HUES64 (cell line): ENCODE measurements at regions not wholly inside any gene's neighbourhood (a gene's known extent, or its start where the extent isn't known, plus 50 kb on each side); places are given as distances from the start of the nearest gene placed in this dataset.

Source experiments
- H3K27ac ChIP-seq: 2 replicates; pipeline ENCODE4 v1.7.0; 2013; ENCODE audit warnings: low read depth, low read length, inconsistent platforms
- H3K27me3 ChIP-seq: 2 replicates; pipeline ENCODE4 v1.6.1; 2013; ENCODE audit warnings: mild to moderate bottlenecking, low read length; ENCODE audit not compliant: insufficient read depth
- H3K36me3 ChIP-seq: 2 replicates; pipeline ENCODE4 v1.6.1; 2013; ENCODE audit warnings: mild to moderate bottlenecking, low read length; ENCODE audit not compliant: insufficient read depth
- H3K4me1 ChIP-seq: 2 replicates; pipeline ENCODE4 v1.6.1; 2013; ENCODE audit warnings: mild to moderate bottlenecking, low read length, moderate library complexity; ENCODE audit not compliant: insufficient read depth
- H3K4me3 ChIP-seq: 2 replicates; pipeline ENCODE4 v1.5.1; 2013; ENCODE audit warnings: mild to moderate bottlenecking, low read length, moderate library complexity
- H3K9ac ChIP-seq: 2 replicates; pipeline ENCODE4 v1.6.1; 2013; ENCODE audit warnings: mild to moderate bottlenecking, low read depth, low read length
- H3K9me3 ChIP-seq: 2 replicates; pipeline ENCODE4 v1.6.1; 2013; ENCODE audit warnings: low read depth, low read length; ENCODE audit not compliant: insufficient read depth
- WGBS: fragments of 150-250, 120-280 bp; methylation state at CpG from one replicate; pipeline ENCODE4 v1.1.7; 2013; ENCODE audit warnings: missing lambda C conversion rate; 5-methylcytosine and 5-hydroxymethylcytosine counted together

- Histone ChIP-seq H3K27ac (no peak overlapping the region), H3K9me3 (no peaks in the 10 kb centered on the region), H3K9ac (no peak overlapping the region), H3K4me3 (no peak overlapping the region), H3K36me3 (no peaks in the 10 kb centered on the region), H3K4me1 (peaks cover 7% of the 10 kb centered on the region), H3K27me3 (no peaks in the 10 kb centered on the region)
- WGBS = 89% methylated on average over 5 of the region's 5 CpGs
Observed at GRCh38 chr5:133827830-133828229, 140.6 kb downstream of the C5orf15 start.

DNA sequence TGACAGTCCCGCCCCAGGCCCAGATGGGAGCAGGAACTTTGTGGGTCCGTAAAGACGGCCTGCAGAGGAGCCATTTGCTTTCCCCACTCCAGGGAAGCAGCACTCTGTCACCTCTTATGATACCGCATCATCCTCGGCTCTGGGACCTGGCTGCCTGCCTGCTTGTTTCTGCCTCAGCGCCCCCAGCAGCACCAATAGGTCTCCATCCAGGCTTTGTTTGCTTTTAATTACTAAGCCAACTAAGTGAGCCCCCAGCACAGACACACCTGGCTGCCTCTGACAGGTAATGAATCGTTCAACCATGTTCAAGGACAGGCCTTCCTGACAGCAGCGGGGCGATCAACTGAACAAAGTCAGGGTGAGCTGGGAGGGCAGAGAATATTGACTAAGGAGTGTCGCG is 141.4 kb downstream of the C5orf15 start:
- H3K9me3 ChIP-seq = no peaks in the 10 kb centered on the region
- H3K36me3 ChIP-seq = no peaks in the 10 kb centered on the region
- no peak overlapping the region for H3K9ac ChIP-seq
- no peak overlapping the region for H3K4me3 ChIP-seq
- H3K4me1 ChIP-seq = peaks cover 4% of the 10 kb centered on the region
- no peaks in the 10 kb centered on the region for H3K27me3 ChIP-seq
- 84% methylated on average over 11 of the region's 11 CpGs for WGBS
- no peak overlapping the region for H3K27ac ChIP-seq

GRCh38 chr5:133825631-133826289 is 142.7 kb downstream of the C5orf15 start:
- H3K4me1 ChIP-seq = no peaks in the 10 kb centered on the region
- no peaks in the 10 kb centered on the region for H3K36me3 ChIP-seq
- no peak overlapping the region for H3K27ac ChIP-seq
- 92% methylated on average over 15 of the region's 15 CpGs for WGBS
- no peak overlapping the region for H3K4me3 ChIP-seq
- H3K9me3 ChIP-seq = no peaks in the 10 kb centered on the region
- H3K9ac ChIP-seq = no peak overlapping the region
- H3K27me3 ChIP-seq = no peaks in the 10 kb centered on the region

GRCh38 chr5:133824661-133825254 is 143.7 kb downstream of the C5orf15 start:
- no peak overlapping the region for H3K9ac ChIP-seq
- 91% methylated on average over 6 of the region's 6 CpGs for WGBS
- H3K4me1 ChIP-seq = no peaks in the 10 kb centered on the region
- H3K9me3 ChIP-seq = no peaks in the 10 kb centered on the region
- H3K27me3 ChIP-seq = no peaks in the 10 kb centered on the region
- H3K4me3 ChIP-seq = no peak overlapping the region
- no peak overlapping the region for H3K27ac ChIP-seq
- H3K36me3 ChIP-seq = no peaks in the 10 kb centered on the region

DNA sequence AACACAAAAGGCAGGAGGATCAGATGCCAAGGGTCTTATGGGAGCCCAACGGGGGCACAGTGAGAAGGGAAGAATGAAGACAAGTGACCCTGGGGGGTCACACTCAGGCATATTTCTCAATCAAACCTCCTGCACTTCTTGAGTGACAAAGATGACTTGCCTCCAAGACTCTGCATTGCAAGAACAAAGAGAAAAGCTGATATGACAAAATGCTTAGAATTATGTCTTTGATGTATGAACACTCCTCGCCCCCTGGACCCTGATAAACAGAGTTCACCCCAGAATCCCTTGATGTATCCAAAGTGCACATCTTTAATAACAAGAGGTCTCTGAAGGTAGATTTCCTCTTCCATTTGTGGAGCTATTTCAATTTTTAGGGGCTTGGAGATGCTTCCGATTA is 146.5 kb downstream of the C5orf15 start:
- Histone ChIP-seq H3K4me3 (no peak overlapping the region), H3K9ac (no peak overlapping the region), H3K36me3 (no peaks in the 10 kb centered on the region), H3K27ac (no peak overlapping the region), H3K4me1 (no peaks in the 10 kb centered on the region), H3K27me3 (no peaks in the 10 kb centered on the region), H3K9me3 (no peaks in the 10 kb centered on the region)
- 89% methylated on average over 3 of the region's 3 CpGs for WGBS

GRCh38 chr5:133821311-133821741 is 147.1 kb downstream of the C5orf15 start:
- Histone ChIP-seq H3K4me3 (no peak overlapping the region), H3K4me1 (no peaks in the 10 kb centered on the region), H3K9me3 (no peaks in the 10 kb centered on the region), H3K27ac (no peak overlapping the region), H3K36me3 (no peaks in the 10 kb centered on the region), H3K27me3 (no peaks in the 10 kb centered on the region), H3K9ac (no peak overlapping the region)
- WGBS = 98% methylated on average over 2 of the region's 2 CpGs

DNA sequence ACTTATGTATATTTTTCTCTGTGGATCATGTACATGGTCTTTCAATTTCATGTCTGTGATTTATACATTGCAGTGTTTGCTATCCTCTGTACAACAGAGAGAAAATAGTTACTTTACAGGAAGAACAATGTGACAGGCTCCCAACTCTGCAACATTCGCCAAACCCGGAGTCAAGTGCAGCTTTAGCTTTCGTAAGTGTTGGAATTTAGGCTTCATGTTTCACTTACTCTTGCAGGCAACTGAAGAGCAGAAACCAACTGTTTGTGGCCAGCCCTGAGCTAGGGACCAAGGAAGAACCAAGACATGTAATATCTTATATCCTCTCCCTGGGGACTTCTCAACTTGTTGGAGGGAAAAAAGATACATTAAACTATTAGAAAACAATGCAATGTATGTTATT is 147.9 kb downstream of the C5orf15 start:
- no peak overlapping the region for H3K27ac ChIP-seq
- H3K9me3 ChIP-seq = no peaks in the 10 kb centered on the region
- 89% methylated on average over 3 of the region's 3 CpGs for WGBS
- no peaks in the 10 kb centered on the region for H3K27me3 ChIP-seq
- H3K4me1 ChIP-seq = no peaks in the 10 kb centered on the region
- H3K9ac ChIP-seq = no peak overlapping the region
- H3K36me3 ChIP-seq = no peaks in the 10 kb centered on the region
- no peak overlapping the region for H3K4me3 ChIP-seq

DNA sequence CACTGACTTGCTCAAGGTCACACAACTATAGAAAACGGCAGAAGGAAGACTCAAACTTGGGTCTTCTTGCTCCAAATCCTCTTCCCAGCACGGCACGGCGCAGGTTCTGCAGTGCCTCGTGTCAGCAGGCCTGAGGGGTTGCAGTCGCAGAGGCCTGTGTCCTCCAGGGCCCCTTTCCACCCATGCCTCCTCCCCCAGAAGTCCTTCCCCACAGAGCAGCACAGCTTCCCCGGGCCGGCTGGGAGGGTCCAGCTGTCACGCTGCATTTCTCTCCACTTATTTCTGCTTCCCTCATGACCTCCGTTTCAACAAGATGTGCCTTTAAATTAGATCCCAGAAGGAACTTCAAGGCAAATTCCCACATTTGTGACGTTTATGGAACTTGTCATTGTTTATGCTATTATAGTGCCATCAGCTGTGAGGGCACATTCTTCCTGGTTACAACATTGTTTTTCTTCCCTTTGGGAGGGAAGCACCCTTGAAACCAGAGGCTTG is 148.4 kb downstream of the C5orf15 start:
- H3K9ac ChIP-seq = no peak overlapping the region
- 84% methylated on average over 11 of the region's 11 CpGs for WGBS
- no peaks in the 10 kb centered on the region for H3K9me3 ChIP-seq
- no peak overlapping the region for H3K27ac ChIP-seq
- H3K4me3 ChIP-seq = no peak overlapping the region
- no peaks in the 10 kb centered on the region for H3K36me3 ChIP-seq
- H3K4me1 ChIP-seq = no peaks in the 10 kb centered on the region
- no peaks in the 10 kb centered on the region for H3K27me3 ChIP-seq

DNA sequence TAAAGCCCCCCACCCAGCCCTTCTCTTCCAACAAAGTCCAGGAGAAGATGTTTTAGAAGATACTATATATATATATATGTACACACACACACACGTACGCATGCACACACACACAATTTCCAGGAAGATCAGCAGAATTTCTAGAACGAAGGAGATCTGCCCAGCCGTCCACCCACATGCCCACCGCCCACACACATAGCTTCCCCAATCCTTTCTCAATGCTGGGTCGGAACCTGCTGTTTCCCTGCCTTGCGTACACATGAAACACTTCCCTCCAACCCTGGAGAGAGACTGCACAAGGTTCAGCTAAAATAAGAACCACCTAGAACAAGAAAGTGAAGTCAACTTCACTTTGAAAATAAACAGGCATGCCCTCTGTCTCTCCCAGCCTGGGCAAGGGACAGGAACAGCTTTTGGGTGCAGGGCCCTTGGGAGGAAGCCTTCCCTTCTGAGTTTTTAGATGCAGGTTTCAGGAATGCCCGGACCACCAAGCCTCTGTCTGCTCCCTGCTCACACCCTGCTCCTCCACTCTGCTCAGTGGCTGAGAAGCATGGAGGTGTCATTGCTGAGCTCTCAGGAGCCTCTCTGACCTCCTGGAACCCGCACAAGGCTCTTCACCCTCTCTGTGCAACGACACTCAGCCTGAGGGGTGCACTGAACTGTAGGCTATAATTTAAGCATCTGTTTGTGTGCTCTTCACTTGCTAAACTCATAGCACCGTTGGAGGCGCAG is 149.4 kb downstream of the C5orf15 start:
- WGBS = 91% methylated on average over 12 of the region's 12 CpGs
- H3K9ac ChIP-seq = no peak overlapping the region
- H3K27me3 ChIP-seq = no peaks in the 10 kb centered on the region
- no peaks in the 10 kb centered on the region for H3K9me3 ChIP-seq
- no peak overlapping the region for H3K27ac ChIP-seq
- H3K4me1 ChIP-seq = no peaks in the 10 kb centered on the region
- no peak overlapping the region for H3K4me3 ChIP-seq
- no peaks in the 10 kb centered on the region for H3K36me3 ChIP-seq

GRCh38 chr5:133818031-133818431 is 150.4 kb downstream of the C5orf15 start:
- WGBS = 76% methylated on average over 5 of the region's 5 CpGs
- Histone ChIP-seq H3K9ac (no peak overlapping the region), H3K27ac (no peak overlapping the region), H3K27me3 (no peaks in the 10 kb centered on the region), H3K36me3 (no peaks in the 10 kb centered on the region), H3K4me1 (no peaks in the 10 kb centered on the region), H3K4me3 (no peak overlapping the region), H3K9me3 (no peaks in the 10 kb centered on the region)

GRCh38 chr5:133817456-133817855 is 151.0 kb downstream of the C5orf15 start:
- Histone ChIP-seq H3K9me3 (no peaks in the 10 kb centered on the region), H3K9ac (no peak overlapping the region), H3K27me3 (no peaks in the 10 kb centered on the region), H3K27ac (no peak overlapping the region), H3K4me3 (no peak overlapping the region), H3K36me3 (no peaks in the 10 kb centered on the region), H3K4me1 (no peaks in the 10 kb centered on the region)
- 91% methylated on average over 2 of the region's 2 CpGs for WGBS
